CD4-positive, CD25-positive, alpha-beta regulatory T cell (primary cell): ENCODE measurements at regions not wholly inside any gene's neighbourhood (a gene's known extent, or its start where the extent isn't known, plus 50 kb on each side); places are given as distances from the start of the nearest gene placed in this dataset.
"Not testable (repeated sequence)": the region's sequence is repeated elsewhere in the genome, so short reads cannot be mapped to it uniquely, and the experiment has no call there.

Experiments used
- ATAC-seq, 2 donors: fragments of 150-1000 bp; cut with Tn5 transposase; one replicate each; pipeline ENCODE4 v1.10.0; 2021; ENCODE audit warnings: low read depth in 2 of 2, moderate number of reproducible peaks in 2 of 2, moderate library complexity in 1 of 2
- DNase-seq, 3 donors: peaks; one replicate each; pipeline versions ENCODE4 v3.0.0 to v3.0.0-alpha.2; 2012 to 2022; ENCODE audit warnings: mixed read lengths in 1 of 3
- H3K27ac ChIP-seq: one replicate; pipeline ENCODE4 v1.7.0; 2013; ENCODE audit warnings: mild to moderate bottlenecking, low read length; ENCODE audit not compliant: insufficient read depth, poor library complexity, severe bottlenecking
- H3K27me3 ChIP-seq: one replicate; pipeline ENCODE4 v1.7.0; 2013; ENCODE audit warnings: low read length; ENCODE audit not compliant: control insufficient read depth, insufficient read depth
- H3K36me3 ChIP-seq: one replicate; pipeline ENCODE4 v1.7.0; 2013; ENCODE audit warnings: mild to moderate bottlenecking, low read length, moderate library complexity; ENCODE audit not compliant: control insufficient read depth, insufficient read depth
- H3K4me1 ChIP-seq: 2 replicates; pipeline ENCODE4 v1.7.0; 2013; ENCODE audit warnings: mild to moderate bottlenecking, low read length; ENCODE audit not compliant: insufficient read depth, control insufficient read depth, poor library complexity, severe bottlenecking
- H3K4me3 ChIP-seq: one replicate; pipeline ENCODE4 v1.7.0; 2013; ENCODE audit warnings: low read depth, mild to moderate bottlenecking, low read length, moderate library complexity
- H3K9me3 ChIP-seq, 2 experiments: 1 replicate in 1 of 2; 2 replicates in 1 of 2; pipeline ENCODE4 v1.7.0; 2013; ENCODE audit warnings: low read length in 2 of 2, mild to moderate bottlenecking in 1 of 2, moderate library complexity in 1 of 2; ENCODE audit not compliant: control insufficient read depth in 2 of 2
- H3K27ac Mint-ChIP-seq, 3 donors: one replicate each; pipeline ENCODE4 v1.8.0; 2020 to 2022; ENCODE audit warnings: mild to moderate bottlenecking in 3 of 3, mixed read lengths in 3 of 3, moderate library complexity in 2 of 3
- H3K27me3 Mint-ChIP-seq: one replicate; pipeline ENCODE4 v1.8.0; 2022; ENCODE audit warnings: mild to moderate bottlenecking, mixed read lengths
- H3K36me3 Mint-ChIP-seq: one replicate; pipeline ENCODE4 v1.8.0; 2020; ENCODE audit warnings: mixed read lengths
- H3K4me1 Mint-ChIP-seq, 4 donors: one replicate each; pipeline ENCODE4 v1.8.0; 2020 to 2022; ENCODE audit warnings: mixed read lengths in 4 of 4, mild to moderate bottlenecking in 1 of 4
- H3K4me3 Mint-ChIP-seq, 4 donors: one replicate each; pipeline ENCODE4 v1.8.0; 2020 to 2022; ENCODE audit warnings: mild to moderate bottlenecking in 4 of 4, mixed read lengths in 4 of 4, moderate library complexity in 3 of 4
- H3K9me3 Mint-ChIP-seq, 7 donors: one replicate each; pipeline ENCODE4 v1.8.0; 2020 to 2022; ENCODE audit warnings: mixed read lengths in 7 of 7, mild to moderate bottlenecking in 3 of 7, moderate library complexity in 2 of 7

GRCh38 chr15:24300804-24301368 is 374.7 kb upstream of the NPAP1 start:
- not testable (repeated sequence) for H3K36me3 Mint-ChIP-seq, H3K27me3 ChIP-seq, H3K27ac Mint-ChIP-seq, DNase-seq, H3K9me3 Mint-ChIP-seq, H3K4me1 Mint-ChIP-seq, H3K27ac ChIP-seq, ATAC-seq, H3K9me3 ChIP-seq, H3K4me3 Mint-ChIP-seq, H3K4me1 ChIP-seq, H3K36me3 ChIP-seq, H3K27me3 Mint-ChIP-seq, H3K4me3 ChIP-seq

GRCh38 chr15:24301999-24302398 is 373.6 kb upstream of the NPAP1 start:
- H3K36me3 Mint-ChIP-seq, H3K27ac ChIP-seq, H3K4me3 Mint-ChIP-seq, H3K4me1 Mint-ChIP-seq, H3K4me3 ChIP-seq, H3K27me3 ChIP-seq, H3K4me1 ChIP-seq, H3K36me3 ChIP-seq, H3K9me3 Mint-ChIP-seq, H3K27ac Mint-ChIP-seq, H3K27me3 Mint-ChIP-seq, ATAC-seq, DNase-seq, H3K9me3 ChIP-seq: not testable (repeated sequence)

GRCh38 chr15:24304747-24305146 is 370.8 kb upstream of the NPAP1 start:
- not testable (repeated sequence) for H3K4me3 Mint-ChIP-seq, DNase-seq, H3K27ac Mint-ChIP-seq, ATAC-seq, H3K27ac ChIP-seq, H3K36me3 ChIP-seq, H3K4me3 ChIP-seq, H3K36me3 Mint-ChIP-seq, H3K27me3 Mint-ChIP-seq, H3K27me3 ChIP-seq, H3K9me3 Mint-ChIP-seq, H3K4me1 ChIP-seq, H3K4me1 Mint-ChIP-seq, H3K9me3 ChIP-seq

DNA sequence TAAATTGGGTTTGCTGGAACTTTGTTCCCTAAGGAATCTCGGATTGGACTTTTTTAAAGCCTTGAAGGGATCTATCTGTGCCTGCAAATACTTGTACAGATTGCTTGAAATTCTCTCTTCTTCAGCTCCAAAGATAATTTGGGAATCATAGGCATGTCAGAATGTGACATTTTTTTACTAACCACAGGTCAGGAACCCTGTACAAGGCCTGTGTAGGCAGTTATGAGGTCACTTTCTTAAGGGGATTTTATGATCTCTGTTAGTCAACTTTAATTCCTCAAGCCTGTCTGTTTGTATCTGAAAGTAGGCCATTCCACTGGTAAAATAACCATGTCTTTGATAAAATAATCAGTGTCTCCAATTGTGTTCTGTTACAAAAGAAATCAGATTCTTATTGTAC is 369.9 kb upstream of the NPAP1 start:
- not testable (repeated sequence) for ATAC-seq, H3K36me3 ChIP-seq, H3K4me1 Mint-ChIP-seq, H3K27ac ChIP-seq, H3K4me3 ChIP-seq, H3K27me3 Mint-ChIP-seq, H3K27ac Mint-ChIP-seq, H3K36me3 Mint-ChIP-seq, H3K9me3 Mint-ChIP-seq, DNase-seq, H3K4me1 ChIP-seq, H3K27me3 ChIP-seq, H3K9me3 ChIP-seq, H3K4me3 Mint-ChIP-seq

DNA sequence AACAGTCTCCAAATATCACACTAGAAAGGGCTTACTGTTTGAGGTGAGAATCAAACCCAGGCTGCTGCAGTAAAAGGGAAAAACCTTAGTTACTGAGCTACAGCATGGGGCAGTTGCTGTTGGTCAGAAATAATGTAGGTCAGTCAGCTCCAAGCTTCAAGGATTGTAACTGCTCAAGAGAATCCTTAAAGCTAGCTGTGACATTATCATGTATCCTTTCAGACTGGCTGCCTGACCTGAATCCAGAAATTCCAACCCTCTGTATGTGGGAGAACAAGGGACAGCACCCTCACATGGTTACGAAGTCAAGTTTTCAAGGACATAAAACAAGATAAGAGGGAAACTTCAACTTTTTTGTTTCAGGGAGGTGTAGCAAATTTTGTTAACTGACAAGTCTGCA is 365.9 kb upstream of the NPAP1 start:
- H3K4me1 Mint-ChIP-seq, H3K4me3 Mint-ChIP-seq, H3K36me3 Mint-ChIP-seq, H3K36me3 ChIP-seq, H3K27me3 ChIP-seq, H3K27me3 Mint-ChIP-seq, ATAC-seq, H3K27ac ChIP-seq, H3K9me3 ChIP-seq, H3K27ac Mint-ChIP-seq, H3K4me1 ChIP-seq, H3K9me3 Mint-ChIP-seq, H3K4me3 ChIP-seq, DNase-seq: not testable (repeated sequence)

- H3K4me1 Mint-ChIP-seq, H3K4me1 ChIP-seq, DNase-seq, H3K4me3 ChIP-seq, H3K27me3 ChIP-seq, H3K27me3 Mint-ChIP-seq, H3K27ac Mint-ChIP-seq, H3K9me3 Mint-ChIP-seq, ATAC-seq, H3K27ac ChIP-seq, H3K36me3 Mint-ChIP-seq, H3K4me3 Mint-ChIP-seq, H3K9me3 ChIP-seq, H3K36me3 ChIP-seq: not testable (repeated sequence)
Observed at GRCh38 chr15:24311692-24312091, 363.9 kb upstream of the NPAP1 start.

DNA sequence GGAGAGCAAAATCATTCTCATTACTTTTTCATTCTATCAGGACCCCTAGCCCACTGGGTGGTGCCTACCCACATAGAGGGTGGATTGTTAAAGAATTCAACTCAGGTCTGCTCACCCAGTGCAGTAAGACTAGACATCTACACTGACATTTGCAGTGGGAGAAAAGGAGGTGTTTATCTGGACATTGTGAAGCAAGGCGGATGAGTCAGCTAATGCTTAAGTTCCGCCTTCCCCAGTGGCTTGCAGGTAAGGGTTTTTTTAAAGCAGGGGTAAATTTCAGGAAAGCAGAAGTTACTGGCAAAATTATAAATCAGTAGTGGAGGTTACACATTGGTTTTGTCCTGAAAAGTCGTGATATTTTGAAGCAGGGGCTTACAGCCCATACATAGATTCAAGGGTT is 359.2 kb upstream of the NPAP1 start:
- DNase-seq, H3K4me3 ChIP-seq, H3K36me3 Mint-ChIP-seq, H3K27ac Mint-ChIP-seq, H3K9me3 ChIP-seq, H3K4me1 ChIP-seq, H3K4me3 Mint-ChIP-seq, ATAC-seq, H3K27me3 ChIP-seq, H3K27ac ChIP-seq, H3K27me3 Mint-ChIP-seq, H3K36me3 ChIP-seq, H3K4me1 Mint-ChIP-seq, H3K9me3 Mint-ChIP-seq: not testable (repeated sequence)

- H3K9me3 Mint-ChIP-seq, result peaks cover 0 to 11% (median 2%) of the 10 kb centered on the region in 7 donors
- no peak for ATAC-seq
- no peak overlapping the region for H3K27ac ChIP-seq
- no peak overlapping the region for H3K27ac Mint-ChIP-seq
- no peaks in the 10 kb centered on the region for H3K4me1 Mint-ChIP-seq
- H3K27me3 ChIP-seq, result no peaks in the 10 kb centered on the region
- no peaks in the 10 kb centered on the region for H3K36me3 Mint-ChIP-seq
- no peaks in the 10 kb centered on the region for H3K4me1 ChIP-seq
- no peak for DNase-seq
- no peaks in the 10 kb centered on the region for H3K27me3 Mint-ChIP-seq
- H3K4me3 ChIP-seq, result no peak overlapping the region
- no peaks in the 10 kb centered on the region for H3K36me3 ChIP-seq
- no peaks in the 10 kb centered on the region for H3K9me3 ChIP-seq
- no peak overlapping the region for H3K4me3 Mint-ChIP-seq
Observed at GRCh38 chr15:24318981-24319380, 356.6 kb upstream of the NPAP1 start.
